ENCODE measurements at regions not wholly inside any gene's neighbourhood (a gene's known extent, or its start where the extent isn't known, plus 50 kb on each side); places are given as distances from the start of the nearest gene placed in this dataset.

DNA sequence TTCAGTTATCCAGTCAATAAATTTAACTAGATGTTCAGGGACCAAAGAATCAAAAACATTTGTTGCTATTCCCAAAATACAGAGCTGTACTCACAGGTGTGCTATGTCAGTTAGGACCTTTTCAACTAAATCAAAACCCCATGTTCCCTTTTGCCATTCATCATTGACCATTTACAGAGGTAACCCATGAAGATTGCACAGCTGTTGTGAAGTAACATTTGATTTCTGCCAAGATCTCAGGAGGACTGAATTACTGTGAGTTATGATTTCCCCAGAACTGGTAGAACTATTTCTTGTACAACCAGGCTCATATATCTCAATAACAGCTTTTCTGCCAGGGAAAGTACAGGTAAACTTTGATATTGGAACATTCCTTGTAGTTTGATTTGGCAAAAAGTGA lies 131.1 kb upstream of the FIBIN start (continued):
- TF ChIP-seq ZMAT3 (CRISPR knock-in tag; conservative IDR thresholded peaks at IDR 0.05), result no peak
- TF ChIP-seq ZNF615 (CRISPR knock-in tag; IDR thresholded peaks at IDR 0.05; ENCODE audit: borderline replicate concordance), result no peak
- no peak for TF ChIP-seq ZNF354B (CRISPR knock-in tag; IDR thresholded peaks at IDR 0.05)
- no peak for TF ChIP-seq SP4 (CRISPR knock-in tag; IDR thresholded peaks at IDR 0.05)

GRCh38 chr11:26865703-26866102 lies 128.2 kb upstream of the FIBIN start:
- 27% methylated on average over 2 of the region's 2 CpGs for WGBS (ENCODE audit: low lambda C conversion rate)
- ATAC-seq (no peak), DNase-seq (ENCODE audit: low spot score) (no peak), FAIRE-seq (no peak)
- H3K4me1 ChIP-seq (ENCODE audit: insufficient read depth, low read length), result no peaks in the 10 kb centered on the region
- intact Hi-C loops (cut with micrococcal nuclease; ENCODE audit: unreplicated experiment), result no loop called here
- H3K9me3 ChIP-seq (ENCODE audit: low read length), result no peaks in the 10 kb centered on the region
- no peaks in the 10 kb centered on the region for H3K27me3 ChIP-seq (ENCODE audit: control insufficient read depth in 1 of 2, insufficient read depth in 2 of 2, low read length in 2 of 2)
- no peak overlapping the region for H3K9ac ChIP-seq (ENCODE audit: insufficient read depth, low read depth, low read length)
- H2AFZ ChIP-seq (ENCODE audit: low read length), result no peak overlapping the region
- TF ChIP-seq ZNF563 (CRISPR knock-in tag; IDR thresholded peaks at IDR 0.05) (no peak), ZNF44 (CRISPR knock-in tag; IDR thresholded peaks at IDR 0.05) (no peak), CEBPB (IDR thresholded peaks at IDR 0.05; ENCODE audit: borderline replicate concordance, low read depth, low read length) (0 out of 2 replicates have a peak, but pooled peaks have one; percentile 11), JARID2 (CRISPR knock-in tag; IDR thresholded peaks at IDR 0.05; ENCODE audit: insufficient replicate concordance) (no peak), KLF16 (CRISPR knock-in tag; IDR thresholded peaks at IDR 0.05) (no peak), ZNF225 (CRISPR knock-in tag; IDR thresholded peaks at IDR 0.05) (no peak)
- no peaks in the 10 kb centered on the region for H4K20me1 ChIP-seq (ENCODE audit: insufficient read depth, low read length)
- ChIA-PET POLR2A (no interaction called here), CTCF (ENCODE audit: low intra/inter-chr PET ratio, low total read pairs) (no interaction called here)
- no peak overlapping the region for H3K27ac ChIP-seq (ENCODE audit: extremely low read length, insufficient read depth, low read length)
- no peak overlapping the region for H3K4me3 ChIP-seq (replicated peaks in 1 of 3; ENCODE audit: insufficient read depth in 1 of 3, low read depth in 2 of 3, low read length in 3 of 3)
- in situ Hi-C loops (cut with HindIII; ENCODE audit: extremely low pct_ligation_motif_present, low pct_unique_long_range_greater_than_20kb), result no loop called here
- BruUV-seq (replicated peaks), result no TSS peak
- no peaks in the 10 kb centered on the region for H3K36me3 ChIP-seq (replicated peaks in 1 of 2; ENCODE audit: control insufficient read depth in 1 of 2, insufficient read depth in 2 of 2, low read length in 2 of 2)
- no peak overlapping the region for H3K4me2 ChIP-seq (ENCODE audit: low read depth, low read length)
- H3K79me2 ChIP-seq (ENCODE audit: insufficient read depth, low read length), result no peaks in the 10 kb centered on the region

Data from HepG2 (cell line).